ENCODE measurements at regions not wholly inside any gene's neighbourhood (a gene's known extent, or its start where the extent isn't known, plus 50 kb on each side); places are given as distances from the start of the nearest gene placed in this dataset.

- H3K79me1 ChIP-seq (ENCODE audit: low read depth in 1 of 2, low read length in 2 of 2): no peaks in the 10 kb centered on the region
- H2BK20ac ChIP-seq (ENCODE audit: low read depth, low read length): no peak overlapping the region
- H2BK5ac ChIP-seq (ENCODE audit: low read depth, low read length, poor library complexity, severe bottlenecking): no peak overlapping the region
- H2BK120ac ChIP-seq (ENCODE audit: low read depth, low read length): no peak overlapping the region
- H2AK5ac ChIP-seq (ENCODE audit: low read depth, low read length): no peak overlapping the region
- H3K14ac ChIP-seq (replicated peaks; ENCODE audit: low read depth, low read length): no peak overlapping the region
- H3K18ac ChIP-seq (ENCODE audit: low read depth, low read length): no peak overlapping the region
- no peak overlapping the region for H2BK15ac ChIP-seq (ENCODE audit: low read depth, low read length)
- no peaks in the 10 kb centered on the region for H3K36me3 ChIP-seq (ENCODE audit: control insufficient read depth, insufficient read depth, low read length)
- ATAC-seq (ENCODE audit: low read depth) (no peak), DNase-seq (no peak)
- H3K4me3 ChIP-seq (ENCODE audit: insufficient read depth, low read depth, low read length): no peak overlapping the region
- in situ Hi-C loops (cut with MboI; ENCODE audit: low sequenced_read_pairs) (no loop called here), dilution Hi-C loops (cut with HindIII; ENCODE audit: low sequenced_read_pairs, unreplicated experiment) (no loop called here), intact Hi-C loops (cut with micrococcal nuclease) (no loop called here)
- no peak overlapping the region for H3K4me2 ChIP-seq (ENCODE audit: low read depth, low read length)
- H2AFZ ChIP-seq (replicated peaks; ENCODE audit: low read length, poor library complexity): no peak overlapping the region
- no peak overlapping the region for H3K9ac ChIP-seq (ENCODE audit: low read depth, low read length)
- H3K4me1 ChIP-seq (ENCODE audit: control insufficient read depth, insufficient read depth, low read length): no peaks in the 10 kb centered on the region
- H2AK9ac ChIP-seq (replicated peaks; ENCODE audit: low read depth, low read length, poor library complexity): no peak overlapping the region
- POLR2A ChIA-PET (ENCODE audit: unreplicated experiment): no interaction called here
- no peaks in the 10 kb centered on the region for H3K27me3 ChIP-seq (ENCODE audit: control insufficient read depth, insufficient read depth, low read length)
- H3K9me1 ChIP-seq (ENCODE audit: insufficient read depth, low read length): no peaks in the 10 kb centered on the region
- H3K4ac ChIP-seq (ENCODE audit: low read depth, low read length): no peak overlapping the region
- CTCF ChIA-PET: no interaction called here
- H4K8ac ChIP-seq (ENCODE audit: low read depth in 2 of 2, low read length in 2 of 2): no peak overlapping the region
- TF ChIP-seq RAD21 (IDR thresholded peaks at IDR 0.05; ENCODE audit: low read length): no peak
- TF ChIP-seq MAZ (IDR thresholded peaks at IDR 0.05; ENCODE audit: borderline replicate concordance, low read depth, low read length): no peak
- no peak for TF ChIP-seq USF2 (IDR thresholded peaks at IDR 0.05; ENCODE audit: low read depth, low read length)
- no peak for TF ChIP-seq SMC3 (IDR thresholded peaks at IDR 0.05; ENCODE audit: low read depth, low read length)
- no peak for TF ChIP-seq RFX5 (IDR thresholded peaks at IDR 0.05; ENCODE audit: low read depth, low read length)
- TF ChIP-seq CHD1 (IDR thresholded peaks at IDR 0.05; ENCODE audit: low read depth, low read length): no peak
- no peak for TF ChIP-seq CEBPB (IDR thresholded peaks at IDR 0.05; ENCODE audit: low read depth, low read length)
- no peak for TF ChIP-seq RCOR1 (IDR thresholded peaks at IDR 0.05; ENCODE audit: insufficient replicate concordance, low read length)
- no peak for TF ChIP-seq CTCF (conservative IDR thresholded peaks at IDR 0.05; ENCODE audit: low read depth, low read length)
- TF ChIP-seq POLR2A (IDR thresholded peaks at IDR 0.05; ENCODE audit: low read depth, low read length): no peak
- TF ChIP-seq FOS (IDR thresholded peaks at IDR 0.05; ENCODE audit: low read depth, low read length): no peak
- TF ChIP-seq MXI1 (IDR thresholded peaks at IDR 0.05; ENCODE audit: borderline replicate concordance, low read depth, low read length): no peak
- no peak for TF ChIP-seq MAFK (IDR thresholded peaks at IDR 0.05; ENCODE audit: low read depth, low read length)
- no peak for TF ChIP-seq ELK1 (IDR thresholded peaks at IDR 0.05; ENCODE audit: borderline replicate concordance, low read depth, low read length)
- no peak for TF ChIP-seq NFE2L2 (IDR thresholded peaks at IDR 0.05; ENCODE audit: low read depth, low read length)
- TF ChIP-seq BHLHE40 (IDR thresholded peaks at IDR 0.05; ENCODE audit: low read depth, low read length): no peak
- H4K91ac ChIP-seq (ENCODE audit: insufficient read depth, low read depth, low read length): no peak overlapping the region
- no peaks in the 10 kb centered on the region for H4K20me1 ChIP-seq (ENCODE audit: insufficient read depth, low read length)
- no peak overlapping the region for H3K23ac ChIP-seq (ENCODE audit: low read depth, low read length)
- H3K27ac ChIP-seq (ENCODE audit: insufficient read depth, low read length): no peak overlapping the region
- H3K9me3 ChIP-seq (ENCODE audit: control insufficient read depth, insufficient read depth, low read length): peaks cover 7% of the 10 kb centered on the region
- no TSS peak for BruUV-seq (replicated peaks)
- no peak overlapping the region for H3K56ac ChIP-seq (ENCODE audit: extremely low read depth, insufficient read depth, low read length)
- no peak overlapping the region for H4K5ac ChIP-seq (ENCODE audit: low read depth, low read length)
Observed at GRCh38 chr2:137797641-137798040, 166.6 kb upstream of the HNMT start.

Measured in IMR-90 (cell line).